HUES48 (cell line): ENCODE measurements at regions not wholly inside any gene's neighbourhood (a gene's known extent, or its start where the extent isn't known, plus 50 kb on each side); places are given as distances from the start of the nearest gene placed in this dataset.

ENCODE experiments used
- H3K27ac ChIP-seq: one replicate; pipeline ENCODE4 v1.7.0; 2013; ENCODE audit warnings: low read depth, low read length, inconsistent platforms
- H3K27me3 ChIP-seq: 2 replicates; pipeline ENCODE4 v1.6.1; 2013; ENCODE audit warnings: mild to moderate bottlenecking, low read length; ENCODE audit not compliant: control insufficient read depth, insufficient read depth
- H3K36me3 ChIP-seq: 2 replicates; pipeline ENCODE4 v1.6.1; 2013; ENCODE audit warnings: low read length; ENCODE audit not compliant: control insufficient read depth, insufficient read depth
- H3K4me1 ChIP-seq: 2 replicates; pipeline ENCODE4 v1.6.1; 2013; ENCODE audit warnings: mild to moderate bottlenecking, low read length; ENCODE audit not compliant: control insufficient read depth, insufficient read depth
- H3K4me3 ChIP-seq: 2 replicates; pipeline ENCODE4 v1.5.1; 2013; ENCODE audit warnings: mild to moderate bottlenecking, low read depth, low read length
- H3K9ac ChIP-seq: 2 replicates; pipeline ENCODE4 v1.6.1; 2013; ENCODE audit warnings: mild to moderate bottlenecking, low read depth, low read length, moderate library complexity
- H3K9me3 ChIP-seq: 2 replicates; pipeline ENCODE4 v1.6.1; 2013; ENCODE audit warnings: low read length; ENCODE audit not compliant: control insufficient read depth, insufficient read depth

DNA sequence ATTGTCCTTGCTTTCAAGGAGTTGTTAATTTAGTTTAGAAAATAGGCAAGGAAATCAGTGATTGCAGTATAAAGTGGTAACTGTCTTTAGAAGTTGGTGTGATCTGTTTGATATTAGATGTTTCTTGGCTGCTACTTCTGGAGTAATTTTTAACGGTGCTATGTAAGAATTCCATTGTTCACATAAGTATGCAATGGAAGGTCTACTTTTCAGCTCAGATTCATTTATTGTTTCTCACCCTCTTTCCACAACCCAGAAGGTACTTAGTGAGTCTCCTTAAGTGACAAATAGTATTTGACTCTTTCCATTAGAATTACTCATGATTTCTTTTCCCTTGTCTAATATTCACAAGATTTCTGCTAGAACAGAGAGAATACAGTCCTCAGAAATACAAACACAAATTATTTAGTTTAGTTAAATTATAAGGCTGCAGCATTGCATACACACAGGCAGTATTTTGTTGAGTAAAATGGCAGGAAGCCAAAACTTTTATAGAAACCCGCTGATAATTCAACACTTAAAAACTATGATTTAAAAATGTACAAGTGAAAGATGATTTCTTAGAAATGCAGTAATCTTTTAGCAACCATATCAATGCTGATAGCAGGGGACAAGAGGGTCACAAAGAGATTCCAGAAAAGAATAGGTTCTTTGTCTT lies 554.3 kb downstream of the CD109 start:
- peaks cover 5% of the 10 kb centered on the region; the same call in 1 of the 2 replicates for H3K4me1 ChIP-seq
- H3K9me3 ChIP-seq, result no peaks in the 10 kb centered on the region; the same call in 1 of the 2 replicates
- no peaks in the 10 kb centered on the region for H3K27me3 ChIP-seq
- peak overlapping the region; percentile 20 for H3K27ac ChIP-seq
- no peaks in the 10 kb centered on the region for H3K36me3 ChIP-seq
- H3K9ac ChIP-seq, result no peak overlapping the region
- H3K4me3 ChIP-seq, result no peak overlapping the region

GRCh38 chr6:74249658-74250057 lies 553.7 kb downstream of the CD109 start:
- no peak overlapping the region for H3K4me3 ChIP-seq
- H3K4me1 ChIP-seq, result peaks cover 5% of the 10 kb centered on the region; the same call in 1 of the 2 replicates
- no peak overlapping the region for H3K27ac ChIP-seq
- no peaks in the 10 kb centered on the region for H3K27me3 ChIP-seq
- no peak overlapping the region for H3K9ac ChIP-seq
- no peaks in the 10 kb centered on the region; the same call in 1 of the 2 replicates for H3K9me3 ChIP-seq
- H3K36me3 ChIP-seq, result no peaks in the 10 kb centered on the region

GRCh38 chr6:74248966-74249365 lies 553.0 kb downstream of the CD109 start:
- H3K4me3 ChIP-seq, result no peak overlapping the region

DNA sequence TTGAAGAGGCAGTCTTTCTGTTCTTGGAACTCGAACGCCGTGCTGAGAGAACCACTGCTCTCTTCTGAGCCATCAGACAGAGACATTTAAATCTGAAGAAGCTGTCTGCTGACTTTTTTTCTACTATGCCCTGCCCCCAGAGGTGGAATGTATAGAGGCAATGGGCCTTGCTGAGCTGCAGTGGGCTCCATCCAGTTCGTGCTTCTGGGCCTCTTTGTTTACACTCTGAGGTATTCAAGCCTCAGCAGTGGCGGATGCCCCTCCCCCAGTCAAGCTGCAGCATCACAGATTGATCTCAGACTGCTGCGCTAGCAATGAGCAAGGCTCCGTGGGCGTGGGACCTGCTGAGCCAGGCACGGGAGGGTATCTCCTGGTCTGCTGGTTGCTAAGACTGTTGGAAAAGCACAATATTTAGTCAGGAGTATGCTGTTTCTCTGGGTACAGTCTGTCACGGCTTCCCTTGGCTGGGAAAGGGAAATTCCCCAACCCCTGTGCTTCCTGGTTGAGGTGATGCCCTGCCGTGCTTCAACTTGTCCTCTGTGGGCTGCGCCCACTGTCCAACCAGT lies 526.8 kb downstream of the CD109 start:
- Histone ChIP-seq H3K27ac (no peak overlapping the region), H3K9ac (no peak overlapping the region)

More at GRCh38 chr6:74248966-74249365, 553.0 kb downstream of the CD109 start:
- Histone ChIP-seq H3K27ac (no peak overlapping the region), H3K4me1 (peaks cover 5% of the 10 kb centered on the region; the same call in 1 of the 2 replicates), H3K9me3 (no peaks in the 10 kb centered on the region; the same call in 1 of the 2 replicates), H3K36me3 (no peaks in the 10 kb centered on the region), H3K9ac (no peak overlapping the region), H3K27me3 (no peaks in the 10 kb centered on the region)

DNA sequence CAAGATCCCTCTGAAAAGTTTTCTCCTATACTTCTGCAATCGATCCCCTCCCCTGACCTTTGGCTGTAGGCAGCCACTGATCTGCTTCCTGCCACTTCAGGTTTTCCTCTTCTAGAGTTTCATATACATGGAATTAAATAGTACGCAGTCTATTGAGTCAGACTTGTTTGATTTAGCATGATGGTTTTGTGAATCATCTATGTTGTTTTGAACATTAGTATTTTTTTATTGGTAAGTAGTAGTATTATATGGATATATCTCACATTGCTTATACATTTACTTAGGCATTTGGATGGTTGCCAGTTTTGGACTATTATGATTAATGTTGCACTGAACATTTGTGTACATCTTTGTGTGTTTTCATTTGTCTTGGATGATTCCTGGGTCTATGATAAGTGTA lies 518.0 kb downstream of the CD109 start:
- Histone ChIP-seq H3K27me3 (no peaks in the 10 kb centered on the region), H3K4me3 (no peak overlapping the region), H3K9ac (no peak overlapping the region), H3K4me1 (0 out of 2 replicates have a peak, but pooled peaks cover 4% of the 10 kb centered on the region), H3K36me3 (no peaks in the 10 kb centered on the region), H3K9me3 (no peaks in the 10 kb centered on the region), H3K27ac (no peak overlapping the region)

More for the DNA sequence above, 526.8 kb downstream of the CD109 start:
- H3K27me3 ChIP-seq, result no peaks in the 10 kb centered on the region
- H3K9me3 ChIP-seq, result no peaks in the 10 kb centered on the region
- no peak overlapping the region for H3K4me3 ChIP-seq
- no peaks in the 10 kb centered on the region for H3K36me3 ChIP-seq
- H3K4me1 ChIP-seq, result no peaks in the 10 kb centered on the region

- no peak overlapping the region for H3K4me3 ChIP-seq
- no peaks in the 10 kb centered on the region for H3K4me1 ChIP-seq
- no peak overlapping the region for H3K9ac ChIP-seq
- H3K9me3 ChIP-seq, result peaks cover 8% of the 10 kb centered on the region
- H3K27me3 ChIP-seq, result no peaks in the 10 kb centered on the region
- no peak overlapping the region for H3K27ac ChIP-seq
- no peaks in the 10 kb centered on the region for H3K36me3 ChIP-seq
Observed at GRCh38 chr6:74208239-74208638, 512.2 kb downstream of the CD109 start.

DNA sequence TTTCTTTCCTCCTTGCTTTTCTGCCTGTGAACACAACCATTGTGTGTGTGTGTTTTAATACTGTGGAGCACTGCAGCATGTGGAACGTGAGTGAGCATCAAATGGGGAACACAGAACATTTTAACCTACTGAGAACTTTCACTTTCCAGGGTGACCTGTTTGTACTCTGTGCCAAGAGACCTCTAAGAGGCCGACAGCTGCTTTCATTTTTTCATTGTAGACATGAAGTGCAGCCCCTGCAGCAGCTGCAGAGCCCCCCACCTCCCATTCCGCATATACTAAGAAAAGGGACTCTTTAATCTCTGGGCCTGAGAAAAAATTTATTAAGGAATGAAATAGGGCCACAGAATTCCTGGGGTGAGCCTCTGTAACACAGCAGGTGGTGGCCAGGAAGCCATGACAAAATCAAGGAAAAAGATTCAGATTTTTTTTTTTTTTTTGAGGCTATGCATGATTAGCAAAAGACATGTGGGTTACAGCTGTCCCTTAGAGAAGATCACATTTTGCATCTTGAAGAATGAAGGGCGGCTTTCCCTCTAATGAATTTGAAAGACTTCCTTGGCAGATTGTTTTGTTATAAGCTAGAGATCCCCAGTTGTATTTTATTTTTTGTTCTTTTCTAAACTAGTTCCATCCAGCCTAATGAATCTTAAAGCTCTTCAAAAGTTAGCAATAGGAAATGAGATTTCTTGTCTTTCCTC lies 503.4 kb downstream of the CD109 start:
- Histone ChIP-seq H3K36me3 (no peaks in the 10 kb centered on the region), H3K9me3 (no peaks in the 10 kb centered on the region; the same call in 1 of the 2 replicates), H3K9ac (no peak overlapping the region), H3K27me3 (no peaks in the 10 kb centered on the region), H3K4me1 (peaks cover 10% of the 10 kb centered on the region; the same call in 1 of the 2 replicates), H3K4me3 (no peak overlapping the region), H3K27ac (no peak overlapping the region)

GRCh38 chr6:74197310-74197709 lies 501.3 kb downstream of the CD109 start:
- Histone ChIP-seq H3K36me3 (no peaks in the 10 kb centered on the region), H3K4me1 (peaks cover 10% of the 10 kb centered on the region; the same call in 1 of the 2 replicates), H3K27ac (no peak overlapping the region)

DNA sequence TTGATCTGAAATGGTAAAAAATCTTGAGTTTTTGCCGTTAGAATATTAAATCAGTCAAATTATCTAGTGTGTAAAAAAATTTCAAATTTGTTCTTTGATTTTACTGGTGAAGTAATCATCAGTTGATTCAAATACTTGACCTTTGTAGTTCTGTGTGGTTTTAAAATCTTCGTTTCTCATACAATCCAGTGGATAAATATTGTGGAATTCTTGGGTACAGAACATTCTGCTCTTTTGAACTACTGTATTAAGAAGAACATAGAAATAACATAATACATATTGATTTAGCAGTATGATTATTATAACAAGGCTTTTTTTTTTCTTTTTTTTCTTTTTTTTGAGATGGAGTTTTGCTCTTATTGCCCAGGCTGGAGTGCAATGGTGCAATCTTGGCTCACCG lies 491.8 kb downstream of the CD109 start:
- Histone ChIP-seq H3K9ac (no peak overlapping the region), H3K27ac (no peak overlapping the region)

More at GRCh38 chr6:74197310-74197709, 501.3 kb downstream of the CD109 start:
- Histone ChIP-seq H3K9me3 (no peaks in the 10 kb centered on the region), H3K4me3 (no peak overlapping the region), H3K9ac (no peak overlapping the region), H3K27me3 (no peaks in the 10 kb centered on the region)

GRCh38 chr6:74182992-74183391 lies 487.0 kb downstream of the CD109 start:
- Histone ChIP-seq H3K27ac (no peak overlapping the region), H3K9me3 (no peaks in the 10 kb centered on the region), H3K4me1 (no peaks in the 10 kb centered on the region), H3K27me3 (no peaks in the 10 kb centered on the region), H3K9ac (no peak overlapping the region), H3K36me3 (no peaks in the 10 kb centered on the region), H3K4me3 (no peak overlapping the region)

More for the DNA sequence above, 491.8 kb downstream of the CD109 start:
- H3K4me1 ChIP-seq, result no peaks in the 10 kb centered on the region
- H3K4me3 ChIP-seq, result no peak overlapping the region
- H3K36me3 ChIP-seq, result no peaks in the 10 kb centered on the region
- no peaks in the 10 kb centered on the region for H3K9me3 ChIP-seq
- H3K27me3 ChIP-seq, result no peaks in the 10 kb centered on the region

- Histone ChIP-seq H3K27me3 (no peaks in the 10 kb centered on the region), H3K4me1 (no peaks in the 10 kb centered on the region), H3K27ac (no peak overlapping the region), H3K9me3 (no peaks in the 10 kb centered on the region), H3K4me3 (no peak overlapping the region), H3K9ac (no peak overlapping the region), H3K36me3 (no peaks in the 10 kb centered on the region)
Observed at GRCh38 chr6:74181471-74181870, 485.5 kb downstream of the CD109 start.
